IPS DF 19.7 (cell line): ENCODE measurements at regions not wholly inside any gene's neighbourhood (a gene's known extent, or its start where the extent isn't known, plus 50 kb on each side); places are given as distances from the start of the nearest gene placed in this dataset.
"Not testable (repeated sequence)": the region's sequence is repeated elsewhere in the genome, so short reads cannot be mapped to it uniquely, and the experiment has no call there.

Experiments
- DNase-seq: peaks from one replicate; pipeline ENCODE4 v3.0.0-alpha.2; 2013; ENCODE audit warnings: low read depth, low spot score

- DNase-seq, result no peak
These were observed 51.0 kb upstream of the CHCHD3 start for GRCh38 chr7:133132906-133133305.

- no peak for DNase-seq
These were observed 52.9 kb upstream of the CHCHD3 start for GRCh38 chr7:133134810-133135209.

- DNase-seq, result no peak
These were observed 53.6 kb upstream of the CHCHD3 start for GRCh38 chr7:133135451-133135850.

DNA sequence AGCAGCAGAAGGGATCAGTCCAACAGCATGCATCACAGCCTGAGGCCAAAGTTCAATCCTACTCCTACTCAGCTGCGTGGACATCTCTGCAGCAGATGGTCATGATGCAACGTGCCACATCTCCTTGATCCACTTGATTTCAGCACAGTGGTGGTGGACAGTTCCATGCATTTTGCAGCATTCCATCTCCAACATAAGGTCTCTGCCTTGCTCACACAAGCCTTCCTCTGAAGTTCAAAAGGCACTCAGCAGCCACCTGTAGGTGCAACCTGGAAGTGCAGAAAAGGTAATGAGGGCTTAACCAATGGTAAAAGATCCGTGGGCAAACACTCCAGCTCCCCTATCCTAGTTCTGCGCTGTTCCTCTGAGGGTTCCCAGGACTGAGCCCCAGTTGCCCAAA is 57.5 kb upstream of the CHCHD3 start:
- peak; percentile 75 for DNase-seq

- DNase-seq, result no peak
These were observed 57.9 kb upstream of the CHCHD3 start for GRCh38 chr7:133139801-133140200.

DNA sequence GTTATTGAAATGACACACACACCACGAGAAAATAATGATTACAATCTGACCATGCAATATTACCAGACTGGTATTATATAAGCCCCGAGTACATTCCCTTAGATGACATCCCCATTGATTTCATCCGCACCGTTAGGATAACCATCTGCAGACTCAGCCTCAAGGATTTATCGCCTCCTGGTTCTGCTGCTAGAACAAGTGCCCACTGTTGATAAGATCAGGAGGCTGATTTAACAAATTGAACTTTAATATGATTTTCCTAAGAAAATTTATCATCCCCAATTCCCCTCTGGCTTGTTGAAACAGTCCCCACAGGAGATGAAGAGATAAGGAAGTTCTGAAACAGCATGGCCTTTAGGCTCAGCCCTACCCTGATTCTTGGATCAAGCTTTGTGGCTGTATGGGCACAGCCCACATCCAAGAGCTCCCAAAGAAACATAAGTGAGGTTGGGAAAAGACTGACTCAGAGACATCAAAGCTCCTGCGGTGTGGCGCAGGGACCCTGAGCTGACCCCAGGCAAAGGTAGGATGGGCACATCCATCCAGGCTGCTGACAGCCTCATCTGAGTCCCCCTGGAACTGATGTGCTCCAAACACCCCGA is 59.2 kb upstream of the CHCHD3 start:
- DNase-seq, result no peak

GRCh38 chr7:133150760-133151159 is 68.9 kb upstream of the CHCHD3 start:
- no peak for DNase-seq

GRCh38 chr7:133152875-133153274 is 71.0 kb upstream of the CHCHD3 start:
- DNase-seq, result no peak

DNA sequence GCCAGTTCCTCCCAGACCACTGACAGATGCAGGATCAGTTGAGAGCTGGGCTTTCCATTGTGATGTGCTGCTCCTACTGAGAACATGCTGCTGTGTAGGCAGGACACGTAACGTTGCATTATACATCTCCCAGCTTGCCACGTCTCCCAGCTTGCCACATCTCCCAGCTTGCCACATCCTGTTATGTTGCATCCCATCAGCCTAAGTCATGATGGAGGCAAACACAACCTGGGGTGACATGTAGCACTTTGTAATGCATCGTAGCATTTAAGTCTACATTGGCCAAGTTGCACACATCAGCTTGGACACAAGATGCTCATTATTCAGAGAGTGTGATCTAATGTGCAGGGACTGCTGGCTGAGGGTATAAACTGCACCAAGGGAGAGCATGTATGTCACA is 73.3 kb upstream of the CHCHD3 start:
- no peak for DNase-seq

DNA sequence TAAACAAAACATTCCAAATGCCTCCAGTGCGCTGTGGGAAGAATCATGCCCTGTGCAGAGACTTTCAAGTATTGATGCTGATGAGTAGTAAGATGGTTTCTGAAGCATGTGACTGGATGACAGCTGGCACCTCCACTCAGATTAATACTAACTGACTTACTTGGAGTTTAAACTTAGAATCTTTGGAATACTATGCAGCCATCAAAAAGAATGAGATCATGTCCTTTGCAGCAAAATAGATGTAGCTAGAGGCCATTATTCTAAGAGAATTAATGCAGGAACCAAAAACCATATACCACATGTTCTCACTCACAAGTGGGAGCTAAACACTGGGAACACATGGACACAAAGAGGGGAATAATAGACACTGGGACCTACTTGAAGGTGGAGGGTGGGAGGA is 73.8 kb upstream of the CHCHD3 start:
- no peak for DNase-seq

GRCh38 chr7:133157045-133157444 is 75.2 kb upstream of the CHCHD3 start:
- DNase-seq, result no peak

- DNase-seq, result no peak
These were observed 82.6 kb upstream of the CHCHD3 start for GRCh38 chr7:133164498-133164897.

- DNase-seq, result no peak
These were observed 83.1 kb upstream of the CHCHD3 start for GRCh38 chr7:133165001-133165400.

DNA sequence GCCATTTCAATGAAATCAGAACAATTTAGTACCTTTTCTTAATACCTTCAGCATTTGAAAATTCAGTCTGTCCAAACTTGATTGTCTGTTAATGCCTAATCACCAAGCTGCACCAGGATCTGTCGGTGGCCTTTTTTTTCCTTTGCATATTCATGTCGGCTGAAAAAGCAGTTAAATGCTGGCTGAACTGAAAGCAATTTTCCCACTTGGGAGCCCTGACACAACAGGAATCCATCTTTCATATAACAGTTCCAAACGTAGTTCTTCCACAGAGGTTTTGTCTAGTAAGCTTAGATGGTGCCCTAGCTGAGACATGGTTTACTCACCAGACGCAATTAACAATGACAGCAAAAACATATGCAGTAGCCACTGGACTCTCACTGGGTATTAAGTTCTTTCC is 83.6 kb upstream of the CHCHD3 start:
- no peak for DNase-seq

DNA sequence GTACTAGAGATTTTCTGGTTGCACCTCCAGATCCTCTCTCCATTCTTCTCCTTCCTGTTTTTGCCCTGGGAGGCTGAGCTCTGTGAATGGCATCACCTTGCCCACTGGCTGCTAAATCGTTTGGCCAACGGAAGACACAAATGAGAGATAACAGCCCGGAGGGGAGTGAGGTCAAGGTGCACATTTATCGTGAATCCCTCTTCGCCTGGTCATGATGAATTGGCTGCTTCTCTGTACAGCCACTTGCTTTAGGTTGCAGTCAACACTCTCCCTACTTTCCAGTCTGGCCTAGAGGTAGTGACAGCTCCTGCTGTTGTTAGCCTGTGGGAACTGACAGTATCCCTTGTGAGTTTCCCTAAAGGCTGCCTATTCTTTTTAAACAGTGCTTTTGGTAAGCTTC is 85.4 kb upstream of the CHCHD3 start:
- DNase-seq, result no peak

DNA sequence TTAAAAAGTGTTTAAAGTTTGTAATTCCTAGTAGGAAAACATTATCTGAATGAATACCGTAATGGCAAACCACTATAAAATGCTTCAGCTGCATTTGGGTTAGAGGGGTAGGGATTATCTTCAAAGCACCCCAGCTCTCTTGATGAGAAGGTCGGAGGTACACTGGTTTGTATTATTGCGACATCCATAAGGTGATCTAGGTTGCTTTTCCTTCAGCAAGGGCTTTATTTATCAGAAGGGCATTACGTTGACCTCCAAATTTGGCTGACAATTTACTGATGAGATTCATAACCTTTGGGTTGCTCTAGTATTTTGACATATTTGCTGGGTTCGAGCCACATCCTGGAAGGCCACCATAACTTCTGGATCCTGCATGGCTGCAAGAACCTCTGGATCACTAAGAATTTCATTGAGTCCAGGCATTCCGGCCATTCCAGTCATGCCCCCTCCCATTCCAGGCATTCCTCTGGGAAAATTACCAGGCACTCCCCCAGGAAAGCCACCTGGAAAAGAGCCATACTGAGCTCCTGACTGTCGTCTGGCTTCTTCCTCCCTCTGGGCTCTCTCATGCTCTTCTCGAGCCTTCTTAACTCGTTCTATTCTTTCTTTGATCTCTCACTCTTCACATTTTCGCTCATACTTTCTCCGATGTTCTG is 83.6 kb upstream of the EXOC4 start:
- not testable (repeated sequence) for DNase-seq

GRCh38 chr7:133177476-133177875 is 75.4 kb upstream of the EXOC4 start:
- DNase-seq, result not testable (repeated sequence)

GRCh38 chr7:133180717-133181116 is 72.2 kb upstream of the EXOC4 start:
- DNase-seq, result no peak

DNA sequence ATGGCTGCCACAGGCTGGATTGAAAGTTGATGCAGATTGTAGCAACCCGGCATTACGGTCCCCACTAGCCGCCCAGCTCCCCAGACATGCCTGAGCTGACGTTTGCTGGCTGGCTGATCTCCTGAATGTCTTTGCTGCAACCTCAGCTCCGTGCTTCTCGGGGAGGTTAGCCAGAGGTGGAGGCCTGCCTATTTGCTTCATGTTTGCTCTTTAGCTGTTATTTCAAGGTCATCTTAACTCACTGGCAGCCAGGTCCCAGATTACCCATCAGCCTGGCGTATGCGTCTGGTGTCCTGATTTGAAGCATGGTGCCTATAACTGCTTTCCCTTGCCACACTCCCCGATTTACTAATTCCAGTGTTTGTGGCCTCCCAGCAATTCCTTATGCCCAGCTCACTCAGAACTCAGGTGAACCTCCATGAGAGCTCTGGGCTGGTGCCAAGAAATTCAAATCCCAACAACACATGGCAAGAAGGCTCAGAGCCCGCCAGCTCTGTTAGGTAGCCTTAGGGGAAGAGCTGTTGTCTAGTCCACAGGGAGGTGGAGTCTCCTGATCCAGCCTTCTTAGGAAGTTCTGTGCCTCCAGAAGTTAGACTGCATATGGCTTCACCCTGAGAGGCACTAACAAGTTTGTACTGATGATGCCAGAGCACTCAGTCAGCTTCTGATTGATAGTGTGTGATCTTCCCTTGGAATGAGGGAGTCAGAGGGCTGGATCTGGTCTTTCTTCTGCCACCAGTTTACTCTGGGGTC is 69.7 kb upstream of the EXOC4 start:
- DNase-seq, result no peak

GRCh38 chr7:133183969-133184368 is 68.9 kb upstream of the EXOC4 start:
- no peak for DNase-seq

GRCh38 chr7:133185512-133185911 is 67.4 kb upstream of the EXOC4 start:
- no peak for DNase-seq

- no peak for DNase-seq
These were observed 66.8 kb upstream of the EXOC4 start for GRCh38 chr7:133186060-133186459.

GRCh38 chr7:133190172-133190528 is 62.7 kb upstream of the EXOC4 start:
- no peak for DNase-seq
